Endothelial cell of hepatic sinusoid (primary cell): ENCODE measurements at regions not wholly inside any gene's neighbourhood (a gene's known extent, or its start where the extent isn't known, plus 50 kb on each side); places are given as distances from the start of the nearest gene placed in this dataset.
"Not testable (repeated sequence)": the region's sequence is repeated elsewhere in the genome, so short reads cannot be mapped to it uniquely, and the experiment has no call there.

Experiments
- in situ Hi-C: cut with HindIII; loops from 2 replicates; pipeline ENCODE4 v1.10.0; 2017; ENCODE audit warnings: low sequenced_read_pairs

GRCh38 chr5:60489377-60489776 lies 210.6 kb downstream of the DEPDC1B start:
- in situ Hi-C loops: no loop called here

GRCh38 chr5:60488466-60489130 lies 211.4 kb downstream of the DEPDC1B start:
- in situ Hi-C loops: no loop called here

- in situ Hi-C loops: no loop called here
Measured at GRCh38 chr5:60487885-60488442, 212.0 kb downstream of the DEPDC1B start.

GRCh38 chr5:60487476-60487875 lies 212.5 kb downstream of the DEPDC1B start:
- in situ Hi-C loops: no loop called here

- in situ Hi-C loops: no loop called here
Measured at GRCh38 chr5:60485361-60485760, 214.6 kb downstream of the DEPDC1B start.

- in situ Hi-C loops: no loop called here
Measured at GRCh38 chr5:60483050-60483449, 216.9 kb downstream of the DEPDC1B start.

- in situ Hi-C loops: no loop called here
Measured at GRCh38 chr5:60482301-60482700, 217.7 kb downstream of the DEPDC1B start.

GRCh38 chr5:60479542-60479941 lies 220.4 kb downstream of the DEPDC1B start:
- in situ Hi-C loops: no loop called here

GRCh38 chr5:60477849-60478248 lies 222.1 kb downstream of the DEPDC1B start:
- in situ Hi-C loops: no loop called here

- in situ Hi-C loops: no loop called here
Measured at GRCh38 chr5:60473654-60474053, 226.3 kb downstream of the DEPDC1B start.

GRCh38 chr5:60473027-60473426 lies 226.9 kb downstream of the DEPDC1B start:
- in situ Hi-C loops: not testable (repeated sequence)

GRCh38 chr5:60470881-60471280 lies 229.1 kb downstream of the DEPDC1B start:
- in situ Hi-C loops: no loop called here

- in situ Hi-C loops: no loop called here
Measured at GRCh38 chr5:60469286-60469685, 230.7 kb downstream of the DEPDC1B start.

- in situ Hi-C loops: no loop called here
Measured at GRCh38 chr5:60463179-60463868, 236.6 kb downstream of the DEPDC1B start.

- in situ Hi-C loops: no loop called here
Measured at GRCh38 chr5:60458666-60459065, 241.3 kb downstream of the DEPDC1B start.

GRCh38 chr5:60457233-60457632 lies 242.7 kb downstream of the DEPDC1B start:
- in situ Hi-C loops: no loop called here

GRCh38 chr5:60455589-60455988 lies 244.4 kb downstream of the DEPDC1B start:
- in situ Hi-C loops: no loop called here

GRCh38 chr5:60454277-60454676 lies 245.7 kb downstream of the DEPDC1B start:
- in situ Hi-C loops: not testable (repeated sequence)

- in situ Hi-C loops: no loop called here
Measured at GRCh38 chr5:60453186-60453976, 246.6 kb downstream of the DEPDC1B start.

GRCh38 chr5:60448600-60448999 lies 251.4 kb downstream of the DEPDC1B start:
- in situ Hi-C loops: no loop called here

- in situ Hi-C loops: no loop called here
Measured at GRCh38 chr5:60447488-60447920, 252.5 kb downstream of the DEPDC1B start.
